ENCODE measurements at regions not wholly inside any gene's neighbourhood (a gene's known extent, or its start where the extent isn't known, plus 50 kb on each side); places are given as distances from the start of the nearest gene placed in this dataset.

DNA sequence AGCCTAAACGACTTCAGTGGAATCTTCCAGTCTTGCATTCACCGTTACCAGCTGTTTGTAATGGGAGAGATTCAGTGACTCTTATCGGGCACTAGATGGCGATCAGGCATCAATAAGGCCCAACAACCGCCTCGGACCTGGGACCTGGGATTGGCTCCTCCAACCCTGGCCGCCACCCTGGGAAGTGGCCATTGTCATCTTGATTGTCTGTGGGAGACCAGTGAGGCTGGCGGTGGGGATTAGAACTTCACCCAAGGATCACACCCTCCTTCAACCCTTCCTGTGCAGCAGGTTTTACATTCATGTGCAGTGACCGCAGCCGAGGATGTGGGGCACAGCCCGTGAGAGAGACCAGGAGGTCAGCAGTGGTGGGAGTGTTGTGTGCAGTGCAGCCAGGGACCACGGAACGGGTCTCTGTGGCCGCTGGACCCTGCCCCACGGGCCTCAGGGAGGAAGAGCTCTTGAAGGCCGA is 85.3 kb downstream of the SPP2 start:
- ATAC-seq (ENCODE audit: low FRiP score) (peak; percentile 37), DNase-seq (peak; percentile 70 to 74)
- Histone ChIP-seq H3K4me1 (ENCODE audit: control insufficient read depth in 1 of 2, insufficient read depth in 2 of 2, low read length in 2 of 2) (no peaks in the 10 kb centered on the region), H3K27me3 (ENCODE audit: control insufficient read depth in 1 of 2, insufficient read depth in 2 of 2, low read length in 1 of 2) (no peaks in the 10 kb centered on the region), H3K27ac (ENCODE audit: low read depth in 1 of 2, low read length in 2 of 2) (no peak overlapping the region), H3K9me3 (ENCODE audit: control insufficient read depth, low read length) (no peaks in the 10 kb centered on the region), H3K4me3 (ENCODE audit: low read length in 2 of 2) (no peak overlapping the region), H3K36me3 (ENCODE audit: control insufficient read depth in 1 of 2, insufficient read depth in 2 of 2, low read length in 1 of 2) (no peaks in the 10 kb centered on the region)
- 39 to 42% methylated on average over 16 of the region's 16 CpGs for WGBS, 2 donors
- intact Hi-C loops (cut with DNase I), result loop anchor here (5.0 to 10.0 kb wide), 3 partner anchors 362 to 412 kb away; partner anchors contain the start of gene ARL4C (in 1 of the 2)

- intact Hi-C loops (cut with DNase I), result loop anchor here in 1 of 2 donors (10.0 kb wide), 1 partner anchor 370 kb away; no protein-coding TSS in a partner anchor
- H3K4me1 ChIP-seq (ENCODE audit: control insufficient read depth in 1 of 2, insufficient read depth in 2 of 2, low read length in 2 of 2), result no peaks in the 10 kb centered on the region
- ATAC-seq (ENCODE audit: low FRiP score), result no peak
- H3K9me3 ChIP-seq (ENCODE audit: control insufficient read depth, low read length), result no peaks in the 10 kb centered on the region
- H3K36me3 ChIP-seq (ENCODE audit: control insufficient read depth in 1 of 2, insufficient read depth in 2 of 2, low read length in 1 of 2), result no peaks in the 10 kb centered on the region
- no peaks in the 10 kb centered on the region for H3K27me3 ChIP-seq (ENCODE audit: control insufficient read depth in 1 of 2, insufficient read depth in 2 of 2, low read length in 1 of 2)
- no peak overlapping the region for H3K4me3 ChIP-seq (ENCODE audit: low read length in 2 of 2)
- H3K27ac ChIP-seq (ENCODE audit: low read depth in 1 of 2, low read length in 2 of 2), result no peak overlapping the region
- DNase-seq, result no peak
- WGBS, 2 donors, result 88 to 89% methylated on average over 6 of the region's 6 CpGs
These were observed 84.0 kb downstream of the SPP2 start for GRCh38 chr2:234134496-234134895.

DNA sequence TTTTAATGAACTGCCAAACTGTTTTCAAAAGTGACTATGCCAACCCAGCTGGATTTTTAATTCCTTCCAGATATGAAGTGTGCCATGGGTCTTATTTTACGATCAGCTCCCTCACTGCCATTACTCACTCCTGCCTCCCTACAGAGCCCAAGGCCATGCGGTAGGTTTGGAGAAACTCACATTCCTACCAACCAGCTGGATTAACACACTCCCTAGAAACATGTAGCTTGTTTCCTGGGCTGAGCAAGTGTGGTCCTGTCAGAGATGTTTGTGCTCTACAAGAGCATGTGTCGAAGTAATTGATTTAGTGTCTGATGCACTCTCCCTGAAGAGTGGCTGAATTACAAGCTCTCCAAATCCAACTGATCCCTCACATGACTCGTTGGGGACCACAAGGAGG is 82.5 kb downstream of the SPP2 start:
- Histone ChIP-seq H3K4me3 (ENCODE audit: low read length in 2 of 2) (no peak overlapping the region), H3K27me3 (ENCODE audit: control insufficient read depth in 1 of 2, insufficient read depth in 2 of 2, low read length in 1 of 2) (no peaks in the 10 kb centered on the region), H3K9me3 (ENCODE audit: control insufficient read depth, low read length) (no peaks in the 10 kb centered on the region), H3K4me1 (ENCODE audit: control insufficient read depth in 1 of 2, insufficient read depth in 2 of 2, low read length in 2 of 2) (no peaks in the 10 kb centered on the region), H3K36me3 (ENCODE audit: control insufficient read depth in 1 of 2, insufficient read depth in 2 of 2, low read length in 1 of 2) (no peaks in the 10 kb centered on the region), H3K27ac (ENCODE audit: low read depth in 1 of 2, low read length in 2 of 2) (no peak overlapping the region)
- intact Hi-C loops (cut with DNase I), result loop anchor here in 1 of 2 donors (10.0 kb wide), 1 partner anchor 372 kb away; no protein-coding TSS in a partner anchor
- DNase-seq, result no peak
- WGBS, 2 donors, result 73 to 74% methylated on average over 4 of the region's 4 CpGs
- no peak for ATAC-seq (ENCODE audit: low FRiP score)

- Histone ChIP-seq H3K27ac (ENCODE audit: low read depth in 1 of 2, low read length in 2 of 2) (no peak overlapping the region), H3K36me3 (ENCODE audit: control insufficient read depth in 1 of 2, insufficient read depth in 2 of 2, low read length in 1 of 2) (no peaks in the 10 kb centered on the region), H3K9me3 (ENCODE audit: control insufficient read depth, low read length) (no peaks in the 10 kb centered on the region), H3K4me1 (ENCODE audit: control insufficient read depth in 1 of 2, insufficient read depth in 2 of 2, low read length in 2 of 2) (no peaks in the 10 kb centered on the region), H3K4me3 (ENCODE audit: low read length in 2 of 2) (no peak overlapping the region), H3K27me3 (ENCODE audit: control insufficient read depth in 1 of 2, insufficient read depth in 2 of 2, low read length in 1 of 2) (no peaks in the 10 kb centered on the region)
- no peak for DNase-seq
- no peak for ATAC-seq (ENCODE audit: low FRiP score)
- intact Hi-C loops (cut with DNase I), result loop anchor here in 1 of 2 donors (10.0 kb wide), 1 partner anchor 374 kb away; no protein-coding TSS in a partner anchor
- 30 to 32% methylated on average over 3 of the region's 3 CpGs for WGBS, 2 donors
These were observed 80.3 kb downstream of the SPP2 start for GRCh38 chr2:234130777-234131181.

DNA sequence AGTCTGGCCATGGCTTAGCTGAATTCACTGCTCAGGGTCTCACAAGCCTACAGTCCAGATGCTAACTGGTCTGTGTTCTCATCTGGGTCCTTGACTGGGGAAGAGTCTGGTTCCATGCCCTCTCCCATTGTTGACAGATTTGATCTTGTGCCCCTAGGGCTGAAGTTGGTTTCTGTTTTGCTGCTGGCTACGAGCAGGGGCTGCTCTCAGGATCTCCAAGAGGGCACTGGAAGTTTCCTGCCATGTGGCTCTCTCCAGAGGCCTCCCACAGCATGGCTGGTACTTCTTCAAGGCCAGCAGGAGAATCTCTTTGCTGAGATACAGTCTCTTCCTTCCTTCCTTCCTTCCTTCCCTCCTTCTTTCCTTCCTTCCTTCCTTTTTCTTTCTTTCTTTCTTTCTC is 78.1 kb downstream of the SPP2 start:
- no peak for DNase-seq
- H3K4me1 ChIP-seq (ENCODE audit: control insufficient read depth in 1 of 2, insufficient read depth in 2 of 2, low read length in 2 of 2), result no peaks in the 10 kb centered on the region
- no peak for ATAC-seq (ENCODE audit: low FRiP score)
- H3K27me3 ChIP-seq (ENCODE audit: control insufficient read depth in 1 of 2, insufficient read depth in 2 of 2, low read length in 1 of 2), result no peaks in the 10 kb centered on the region
- no peaks in the 10 kb centered on the region for H3K36me3 ChIP-seq (ENCODE audit: control insufficient read depth in 1 of 2, insufficient read depth in 2 of 2, low read length in 1 of 2)
- no peak overlapping the region for H3K27ac ChIP-seq (ENCODE audit: low read depth in 1 of 2, low read length in 2 of 2)
- 65 to 67% methylated on average over 1 of the region's 1 CpG for WGBS, 2 donors
- H3K9me3 ChIP-seq (ENCODE audit: control insufficient read depth, low read length), result no peaks in the 10 kb centered on the region
- no peak overlapping the region for H3K4me3 ChIP-seq (ENCODE audit: low read length in 2 of 2)
- intact Hi-C loops (cut with DNase I), result no loop called here
